ENCODE measurements at regions not wholly inside any gene's neighbourhood (a gene's known extent, or its start where the extent isn't known, plus 50 kb on each side); places are given as distances from the start of the nearest gene placed in this dataset.

- no peaks in the 10 kb centered on the region for H3K4me1 ChIP-seq
- no peak for ATAC-seq
- H3K9me3 ChIP-seq, result no peaks in the 10 kb centered on the region
- intact Hi-C loops (cut with DNase I), result no loop called here
- H3K4me3 ChIP-seq, result no peak overlapping the region
- no peaks in the 10 kb centered on the region for H3K27me3 ChIP-seq
- no peak overlapping the region for H3K27ac ChIP-seq
- no peak for DNase-seq
- H3K36me3 ChIP-seq, result no peaks in the 10 kb centered on the region
- no peak for TF ChIP-seq CTCF (IDR thresholded peaks at IDR 0.05)
Observed at GRCh38 chr2:182553483-182553882, 126.6 kb upstream of the PDE1A start.

GRCh38 chr2:182554950-182555349 is 128.1 kb upstream of the PDE1A start:
- no peak for TF ChIP-seq CTCF (IDR thresholded peaks at IDR 0.05)
- no peak for DNase-seq

DNA sequence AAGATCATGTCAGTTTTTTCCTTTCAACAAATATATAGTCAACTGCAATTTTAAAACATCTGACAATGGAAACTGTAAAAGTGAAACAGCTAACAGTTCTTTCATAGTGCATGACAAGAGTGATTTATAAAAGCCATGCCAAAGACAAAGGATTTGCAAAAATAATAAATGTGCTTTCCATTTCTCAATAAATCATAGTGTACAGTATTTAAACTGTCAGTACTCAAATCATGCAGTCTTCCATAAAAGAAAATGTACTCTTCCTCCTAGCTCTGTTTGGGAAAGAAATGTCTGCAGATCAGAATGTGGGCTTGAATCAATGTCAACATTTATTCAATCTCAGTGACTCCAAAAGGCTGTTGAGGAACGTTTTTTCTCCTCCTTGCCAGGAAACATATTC is 131.7 kb upstream of the PDE1A start:
- ATAC-seq, result no peak
- no peak for TF ChIP-seq CTCF (IDR thresholded peaks at IDR 0.05)
- Histone ChIP-seq H3K27ac (no peak overlapping the region), H3K4me3 (no peak overlapping the region), H3K9me3 (no peaks in the 10 kb centered on the region), H3K4me1 (no peaks in the 10 kb centered on the region), H3K27me3 (no peaks in the 10 kb centered on the region), H3K36me3 (no peaks in the 10 kb centered on the region)
- no peak for DNase-seq
- intact Hi-C loops (cut with DNase I), result no loop called here

More at GRCh38 chr2:182554950-182555349, 128.1 kb upstream of the PDE1A start:
- no peaks in the 10 kb centered on the region for H3K9me3 ChIP-seq
- no peak overlapping the region for H3K27ac ChIP-seq
- no peak overlapping the region for H3K4me3 ChIP-seq
- H3K4me1 ChIP-seq, result no peaks in the 10 kb centered on the region
- H3K27me3 ChIP-seq, result no peaks in the 10 kb centered on the region
- H3K36me3 ChIP-seq, result no peaks in the 10 kb centered on the region
- intact Hi-C loops (cut with DNase I), result no loop called here
- ATAC-seq, result no peak

GRCh38 chr2:182559623-182560022 is 132.8 kb upstream of the PDE1A start:
- no peak for TF ChIP-seq CTCF (IDR thresholded peaks at IDR 0.05)
- DNase-seq (no peak), ATAC-seq (no peak)
- Histone ChIP-seq H3K4me1 (no peaks in the 10 kb centered on the region), H3K9me3 (no peaks in the 10 kb centered on the region), H3K27ac (no peak overlapping the region), H3K4me3 (no peak overlapping the region), H3K27me3 (no peaks in the 10 kb centered on the region), H3K36me3 (no peaks in the 10 kb centered on the region)
- intact Hi-C loops (cut with DNase I), result no loop called here

DNA sequence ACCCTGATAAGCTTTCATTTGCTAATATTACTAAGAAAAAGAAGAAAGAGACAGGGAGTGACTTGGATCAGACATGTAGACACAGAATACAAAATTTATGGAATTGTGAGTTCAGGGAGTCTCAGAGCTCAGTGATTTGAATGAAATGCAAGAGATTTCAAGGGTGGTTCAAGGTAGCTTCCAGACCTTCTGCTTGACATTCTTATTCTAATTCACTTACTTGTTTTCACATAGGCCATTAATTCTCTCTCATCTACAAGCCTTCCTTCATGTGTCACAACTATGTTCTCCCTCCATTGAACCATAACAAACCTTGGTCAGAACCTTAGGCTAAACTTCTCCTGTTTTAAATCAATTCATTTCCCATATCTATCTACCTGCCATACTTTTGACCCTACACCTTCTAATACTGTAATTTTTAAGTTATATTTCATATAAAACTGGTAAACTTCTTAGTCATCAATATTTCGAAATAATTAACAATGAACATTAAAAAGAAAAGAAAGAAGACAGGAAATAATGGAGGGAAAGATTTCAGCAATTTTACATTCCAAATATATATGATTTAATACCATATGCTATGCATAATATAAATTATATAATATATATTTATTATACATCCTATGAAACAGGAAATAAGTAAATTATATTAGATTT is 139.2 kb upstream of the PDE1A start:
- Histone ChIP-seq H3K4me1 (no peaks in the 10 kb centered on the region), H3K4me3 (no peak overlapping the region), H3K27me3 (no peaks in the 10 kb centered on the region), H3K36me3 (no peaks in the 10 kb centered on the region), H3K27ac (no peak overlapping the region), H3K9me3 (no peaks in the 10 kb centered on the region)
- no peak for TF ChIP-seq CTCF (IDR thresholded peaks at IDR 0.05)
- no peak for ATAC-seq
- DNase-seq, result no peak
- intact Hi-C loops (cut with DNase I), result no loop called here

GRCh38 chr2:182573553-182573952 is 142.5 kb upstream of the DNAJC10 start:
- TF ChIP-seq CTCF (IDR thresholded peaks at IDR 0.05), result no peak
- DNase-seq (no peak), ATAC-seq (no peak)
- intact Hi-C loops (cut with DNase I), result no loop called here
- H3K9me3 ChIP-seq, result no peaks in the 10 kb centered on the region
- H3K36me3 ChIP-seq, result no peaks in the 10 kb centered on the region
- no peaks in the 10 kb centered on the region for H3K4me1 ChIP-seq
- no peak overlapping the region for H3K27ac ChIP-seq
- no peaks in the 10 kb centered on the region for H3K27me3 ChIP-seq
- H3K4me3 ChIP-seq, result no peak overlapping the region

Data from upper lobe of right lung (tissue), 1 donor.